H1 (cell line): ENCODE measurements at regions not wholly inside any gene's neighbourhood (a gene's known extent, or its start where the extent isn't known, plus 50 kb on each side); places are given as distances from the start of the nearest gene placed in this dataset.

Source experiments
- CHD7 ChIP-seq: fragments of 300-600 bp; sonication (generic); IDR thresholded peaks from 2 replicates; pipeline ENCODE4 v1.7.1; 2012; ENCODE audit warnings: low read length, moderate library complexity, mild to moderate bottlenecking, inconsistent platforms; ENCODE audit not compliant: insufficient replicate concordance

GRCh38 chr1:194848846-194849245 is 1662.4 kb upstream of the B3GALT2 start (continued):
- no peak for TF ChIP-seq CHD7
- TF ChIP-seq, all 59 proteins: peak for 0
